ENCODE measurements at regions not wholly inside any gene's neighbourhood (a gene's known extent, or its start where the extent isn't known, plus 50 kb on each side); places are given as distances from the start of the nearest gene placed in this dataset.

GRCh38 chr5:109533751-109534272, 124.0 kb upstream of the PJA2 start:
- H3K27ac Mint-ChIP-seq, result no peak overlapping the region
- H3K9me3 Mint-ChIP-seq, result peaks cover 0 to 3% of the 10 kb centered on the region in 2 donors
- no peak overlapping the region for H3K4me3 Mint-ChIP-seq
- H3K27me3 Mint-ChIP-seq, result peaks cover 0 to 19% of the 10 kb centered on the region in 2 donors
- no peak for DNase-seq
- no peaks in the 10 kb centered on the region for H3K4me1 Mint-ChIP-seq
- ATAC-seq (replicated peaks), result no peak
- no peaks in the 10 kb centered on the region for H3K36me3 Mint-ChIP-seq

DNA sequence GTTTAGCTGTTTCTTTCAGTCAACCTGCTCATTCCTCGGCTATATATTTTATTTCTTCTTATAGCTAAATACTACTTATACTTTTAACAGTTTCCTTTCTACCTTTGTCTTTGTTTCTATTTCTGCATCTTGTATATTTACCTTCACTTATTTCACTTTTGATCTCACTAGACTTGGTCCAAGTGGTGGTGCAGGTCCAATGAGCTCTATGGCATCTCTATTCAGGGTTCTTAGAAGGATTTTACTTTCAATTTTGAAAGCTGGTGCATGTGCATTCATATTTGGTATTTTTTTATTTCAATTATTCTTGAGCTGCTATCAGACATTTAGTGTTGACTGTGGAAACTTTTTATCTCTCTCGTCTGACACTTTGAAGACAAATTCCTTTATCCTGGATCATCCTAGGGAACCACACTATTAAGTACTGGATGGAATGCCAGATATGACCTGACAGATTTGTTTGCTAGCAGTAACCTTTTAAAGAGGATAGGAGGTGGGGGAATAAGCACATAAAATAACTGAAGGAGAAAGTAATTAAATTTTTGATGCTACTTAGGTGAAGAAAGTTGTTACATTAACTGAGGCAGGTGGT, 123.1 kb upstream of the PJA2 start:
- no peak for ATAC-seq (replicated peaks)
- Mint-ChIP-seq H3K27ac (no peak overlapping the region), H3K4me3 (no peak overlapping the region), H3K27me3 (peaks cover 0 to 18% of the 10 kb centered on the region in 2 donors), H3K36me3 (no peaks in the 10 kb centered on the region), H3K4me1 (no peaks in the 10 kb centered on the region), H3K9me3 (peaks cover 0 to 3% of the 10 kb centered on the region in 2 donors)
- DNase-seq, result no peak

DNA sequence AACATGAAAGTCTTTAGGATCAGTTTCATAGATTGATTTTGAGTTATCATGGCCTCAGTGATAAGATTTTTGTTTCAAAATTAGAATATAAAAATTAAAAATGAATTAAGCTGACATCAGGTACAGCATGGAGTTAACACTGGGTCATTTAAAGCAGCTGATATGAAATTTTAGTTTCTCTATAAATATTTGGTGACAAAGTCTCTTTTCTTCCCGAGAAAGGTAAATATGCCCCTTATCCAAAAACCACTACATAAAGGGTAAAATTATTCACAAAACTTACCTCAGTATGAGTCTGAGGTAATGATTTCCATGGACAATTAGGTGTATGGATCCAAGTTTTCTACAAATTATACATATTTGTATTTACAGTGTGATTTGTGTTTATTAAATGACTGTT, 121.5 kb upstream of the PJA2 start:
- no peak overlapping the region for H3K27ac Mint-ChIP-seq
- H3K27me3 Mint-ChIP-seq, result peaks cover 0 to 12% of the 10 kb centered on the region in 2 donors
- ATAC-seq (replicated peaks), result no peak
- DNase-seq, result no peak
- no peak overlapping the region for H3K4me3 Mint-ChIP-seq
- H3K36me3 Mint-ChIP-seq, result no peaks in the 10 kb centered on the region
- H3K4me1 Mint-ChIP-seq, result no peaks in the 10 kb centered on the region
- H3K9me3 Mint-ChIP-seq, result peaks cover 0 to 2% of the 10 kb centered on the region in 2 donors

- no peaks in the 10 kb centered on the region for H3K36me3 Mint-ChIP-seq
- DNase-seq, result no peak
- peaks cover 0 to 6% of the 10 kb centered on the region in 2 donors for H3K27me3 Mint-ChIP-seq
- H3K4me1 Mint-ChIP-seq, result no peaks in the 10 kb centered on the region
- no peak overlapping the region for H3K4me3 Mint-ChIP-seq
- H3K9me3 Mint-ChIP-seq, result peaks cover 0 to 2% of the 10 kb centered on the region in 2 donors
- ATAC-seq (replicated peaks), result no peak
- H3K27ac Mint-ChIP-seq, result no peak overlapping the region
Measured at GRCh38 chr5:109529987-109530386, 120.2 kb upstream of the PJA2 start.

GRCh38 chr5:109529520-109529919, 119.7 kb upstream of the PJA2 start:
- Mint-ChIP-seq H3K4me3 (no peak overlapping the region), H3K27ac (no peak overlapping the region), H3K27me3 (peaks cover 0 to 6% of the 10 kb centered on the region in 2 donors), H3K9me3 (peaks cover 0 to 2% of the 10 kb centered on the region in 2 donors), H3K4me1 (no peaks in the 10 kb centered on the region), H3K36me3 (no peaks in the 10 kb centered on the region)
- DNase-seq, result no peak
- no peak for ATAC-seq (replicated peaks)

GRCh38 chr5:109524555-109524954, 114.8 kb upstream of the PJA2 start:
- H3K4me1 Mint-ChIP-seq, result no peaks in the 10 kb centered on the region

DNA sequence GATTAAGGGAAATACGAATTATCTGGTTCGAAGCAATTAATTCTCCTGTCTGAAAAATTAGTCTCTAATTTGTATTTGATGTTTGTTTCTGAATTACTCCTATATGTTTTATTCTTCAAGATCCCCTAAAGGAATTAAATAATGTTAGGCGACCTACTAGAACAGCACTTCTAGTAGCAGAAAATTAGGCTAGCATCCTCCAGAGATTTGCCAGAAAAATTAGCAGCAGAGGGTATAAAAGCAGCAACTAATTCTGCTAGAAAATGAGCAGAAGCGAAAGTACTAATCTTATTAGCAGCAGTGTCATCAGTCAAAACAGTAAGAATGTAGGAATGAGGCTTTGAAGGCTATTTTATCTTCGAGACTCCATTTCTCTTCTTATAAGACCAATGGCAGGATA, 114.3 kb upstream of the PJA2 start:
- H3K9me3 Mint-ChIP-seq, result peaks cover 0 to 3% of the 10 kb centered on the region in 2 donors
- no peak overlapping the region for H3K27ac Mint-ChIP-seq
- DNase-seq, result no peak
- ATAC-seq (replicated peaks), result no peak
- H3K36me3 Mint-ChIP-seq, result no peaks in the 10 kb centered on the region
- no peak overlapping the region for H3K4me3 Mint-ChIP-seq
- H3K4me1 Mint-ChIP-seq, result no peaks in the 10 kb centered on the region
- peaks cover 0 to 3% of the 10 kb centered on the region in 2 donors for H3K27me3 Mint-ChIP-seq

More at GRCh38 chr5:109524555-109524954, 114.8 kb upstream of the PJA2 start:
- H3K36me3 Mint-ChIP-seq, result no peaks in the 10 kb centered on the region
- ATAC-seq (replicated peaks), result no peak
- DNase-seq, result no peak
- no peak overlapping the region for H3K4me3 Mint-ChIP-seq
- H3K9me3 Mint-ChIP-seq, result peaks cover 0 to 3% of the 10 kb centered on the region in 2 donors
- H3K27me3 Mint-ChIP-seq, result peaks cover 0 to 3% of the 10 kb centered on the region in 2 donors
- H3K27ac Mint-ChIP-seq, result no peak overlapping the region

DNA sequence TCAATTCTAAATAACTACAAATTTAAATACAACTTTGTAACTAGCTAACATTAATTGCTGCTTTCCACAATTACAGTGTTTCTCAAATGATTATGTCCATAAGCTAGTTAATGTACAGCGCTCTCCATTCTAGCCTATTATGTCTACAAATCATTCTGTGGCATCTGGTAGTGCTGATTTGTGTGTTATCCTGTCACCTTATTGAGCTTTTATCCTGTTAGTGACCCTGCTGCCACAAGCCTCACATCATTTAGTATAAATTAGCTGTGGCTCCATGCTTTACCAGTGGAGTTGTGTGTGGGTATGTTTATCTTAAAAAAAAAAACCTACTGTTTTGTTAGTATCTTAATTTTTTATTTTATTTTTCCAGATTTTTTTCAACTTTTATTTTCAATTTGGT, 112.6 kb upstream of the PJA2 start:
- H3K27me3 Mint-ChIP-seq, result peaks cover 0 to 3% of the 10 kb centered on the region in 2 donors
- ATAC-seq (replicated peaks) (no peak), DNase-seq (no peak)
- H3K27ac Mint-ChIP-seq, result no peak overlapping the region
- H3K4me1 Mint-ChIP-seq, result no peaks in the 10 kb centered on the region
- H3K4me3 Mint-ChIP-seq, result no peak overlapping the region
- H3K9me3 Mint-ChIP-seq, result peaks cover 0 to 3% of the 10 kb centered on the region in 2 donors
- no peaks in the 10 kb centered on the region for H3K36me3 Mint-ChIP-seq

- no peak for DNase-seq
- H3K4me3 Mint-ChIP-seq, result no peak overlapping the region
- ATAC-seq (replicated peaks), result no peak
- H3K4me1 Mint-ChIP-seq, result no peaks in the 10 kb centered on the region
- H3K27me3 Mint-ChIP-seq, result peaks cover 0 to 3% of the 10 kb centered on the region in 2 donors
- H3K36me3 Mint-ChIP-seq, result no peaks in the 10 kb centered on the region
- no peak overlapping the region for H3K27ac Mint-ChIP-seq
- H3K9me3 Mint-ChIP-seq, result peaks cover 0 to 3% of the 10 kb centered on the region in 2 donors
Measured at GRCh38 chr5:109519416-109519815, 109.6 kb upstream of the PJA2 start.

- DNase-seq, result no peak
Measured at GRCh38 chr5:109516390-109516789, 106.6 kb upstream of the PJA2 start.

GRCh38 chr5:109511980-109512734, 102.4 kb upstream of the PJA2 start:
- Mint-ChIP-seq H3K9me3 (no peaks in the 10 kb centered on the region), H3K36me3 (no peaks in the 10 kb centered on the region), H3K4me3 (peak overlapping the region in 1 of 2 donors; percentile 36), H3K27me3 (no peaks in the 10 kb centered on the region), H3K27ac (no peak overlapping the region), H3K4me1 (peaks cover 5 to 10% of the 10 kb centered on the region in 2 donors)
- DNase-seq (no peak), ATAC-seq (replicated peaks) (peak; percentile 61)

More at GRCh38 chr5:109516390-109516789, 106.6 kb upstream of the PJA2 start:
- ATAC-seq (replicated peaks), result no peak
- Mint-ChIP-seq H3K36me3 (no peaks in the 10 kb centered on the region), H3K9me3 (peaks cover 0 to 3% of the 10 kb centered on the region in 2 donors), H3K27ac (no peak overlapping the region), H3K4me1 (peaks cover 4 to 10% of the 10 kb centered on the region in 2 donors), H3K27me3 (no peaks in the 10 kb centered on the region), H3K4me3 (no peak overlapping the region)

DNA sequence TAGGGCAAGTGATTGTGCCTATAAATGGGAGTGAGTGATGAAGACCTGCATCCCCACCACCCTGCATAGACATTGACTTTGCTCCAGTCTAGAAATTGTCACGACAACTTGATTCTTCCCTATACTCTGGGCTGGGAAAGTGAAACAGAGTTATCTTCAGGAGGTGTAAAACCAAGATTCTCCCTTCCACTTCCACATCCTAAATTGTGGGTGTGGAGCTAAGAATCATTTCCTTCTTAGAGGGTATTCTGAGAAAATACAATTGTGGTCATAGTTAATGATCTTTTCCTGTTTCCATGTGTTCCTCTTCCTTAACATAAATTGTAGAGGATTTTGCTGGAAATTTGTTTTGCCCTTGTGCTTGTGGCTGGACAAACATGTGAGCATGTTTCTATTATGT, 96.8 kb upstream of the PJA2 start:
- DNase-seq (no peak), ATAC-seq (replicated peaks) (peak in 1 of 2 donors; percentile 19)
- peaks cover 0 to 15% of the 10 kb centered on the region in 2 donors for H3K27me3 Mint-ChIP-seq
- no peak overlapping the region for H3K4me3 Mint-ChIP-seq
- H3K36me3 Mint-ChIP-seq, result no peaks in the 10 kb centered on the region
- no peaks in the 10 kb centered on the region for H3K9me3 Mint-ChIP-seq
- no peak overlapping the region for H3K27ac Mint-ChIP-seq
- H3K4me1 Mint-ChIP-seq, result peaks cover 1 to 6% of the 10 kb centered on the region in 2 donors

- Mint-ChIP-seq H3K4me3 (no peak overlapping the region), H3K9me3 (no peaks in the 10 kb centered on the region), H3K27me3 (peaks cover 4 to 12% of the 10 kb centered on the region in 2 donors), H3K27ac (no peak overlapping the region), H3K4me1 (no peaks in the 10 kb centered on the region), H3K36me3 (no peaks in the 10 kb centered on the region)
- ATAC-seq (replicated peaks), result no peak
- DNase-seq, result no peak
Measured at GRCh38 chr5:109496112-109496511, 86.3 kb upstream of the PJA2 start.

DNA sequence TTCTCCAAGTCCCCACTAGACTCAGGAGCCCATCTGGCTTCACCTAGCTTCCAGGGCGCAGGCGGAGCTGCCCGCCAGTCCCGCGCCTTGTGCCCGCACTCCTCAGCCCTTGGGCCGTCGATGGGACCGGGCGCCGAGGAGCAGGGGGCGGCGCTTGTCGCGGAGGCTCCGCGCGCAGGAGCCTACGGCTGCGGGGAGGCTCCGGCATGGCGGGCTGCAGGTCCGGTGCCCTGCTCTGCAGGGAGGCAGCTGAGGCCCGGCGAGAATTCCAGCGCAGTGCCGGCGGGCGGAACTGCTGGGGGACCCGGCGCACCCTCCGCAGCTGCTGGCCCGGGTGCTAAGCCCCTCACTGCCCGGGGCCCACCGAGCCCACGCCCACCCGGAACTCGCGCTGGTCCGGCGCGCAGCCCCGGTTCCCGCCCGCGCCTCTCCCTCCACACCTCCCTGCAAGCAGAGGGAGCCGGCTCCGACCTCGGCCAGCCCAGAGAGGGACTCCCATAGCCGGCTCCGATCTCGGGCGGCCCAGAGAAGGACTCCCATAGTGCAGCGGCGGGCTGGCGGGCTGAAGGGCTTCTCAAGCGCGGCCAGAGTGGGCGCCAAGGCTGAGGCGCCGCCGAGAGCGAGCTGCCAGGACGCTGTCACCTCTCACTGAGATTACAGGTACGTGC, 78.1 kb upstream of the PJA2 start:
- Mint-ChIP-seq H3K36me3 (peaks cover 0 to 2% of the 10 kb centered on the region in 2 donors), H3K4me1 (peaks cover 6 to 11% of the 10 kb centered on the region in 2 donors), H3K27me3 (peaks cover 8 to 9% of the 10 kb centered on the region in 2 donors), H3K27ac (no peak overlapping the region), H3K4me3 (no peak overlapping the region), H3K9me3 (peaks cover 0 to 1% of the 10 kb centered on the region in 2 donors)
- no peak for ATAC-seq (replicated peaks)
- no peak for DNase-seq
